ENCODE measurements at regions not wholly inside any gene's neighbourhood (a gene's known extent, or its start where the extent isn't known, plus 50 kb on each side); places are given as distances from the start of the nearest gene placed in this dataset.
"Not testable (repeated sequence)": the region's sequence is repeated elsewhere in the genome, so short reads cannot be mapped to it uniquely, and the experiment has no call there.

- not testable (repeated sequence) for TF ChIP-seq CTCF (IDR thresholded peaks at IDR 0.05; ENCODE audit: borderline replicate concordance, extremely low read depth, low read length, poor library complexity, severe bottlenecking); EZH2 (IDR thresholded peaks at IDR 0.05; ENCODE audit: borderline replicate concordance, low read depth, low read length, severe bottlenecking)
Measured at GRCh38 chr7:63566886-63567285, 431.8 kb upstream of the ZNF722 start.

Measured in DND-41 (cell line).